GM18907 (cell line): ENCODE measurements at regions not wholly inside any gene's neighbourhood (a gene's known extent, or its start where the extent isn't known, plus 50 kb on each side); places are given as distances from the start of the nearest gene placed in this dataset.
A peak's percentile ranks its signal among the peaks of the same experiment; 100 is the strongest.
"Not testable (repeated sequence)": the region's sequence is repeated elsewhere in the genome, so short reads cannot be mapped to it uniquely, and the experiment has no call there.

Experiments
- ATAC-seq: cut with Tn5 transposase; IDR thresholded peaks from one replicate; pipeline ENCODE4 v1.9.1; 2021; ENCODE audit warnings: mild to moderate bottlenecking, moderate library complexity; ENCODE audit not compliant: unreplicated experiment

GRCh38 chrX:42832764-42833549 lies 55.0 kb upstream of the PPP1R2C start:
- no peak for ATAC-seq

GRCh38 chrX:42833550-42833940 lies 55.6 kb upstream of the PPP1R2C start:
- ATAC-seq: not testable (repeated sequence)

GRCh38 chrX:42837101-42837726 lies 59.3 kb upstream of the PPP1R2C start:
- no peak for ATAC-seq

DNA sequence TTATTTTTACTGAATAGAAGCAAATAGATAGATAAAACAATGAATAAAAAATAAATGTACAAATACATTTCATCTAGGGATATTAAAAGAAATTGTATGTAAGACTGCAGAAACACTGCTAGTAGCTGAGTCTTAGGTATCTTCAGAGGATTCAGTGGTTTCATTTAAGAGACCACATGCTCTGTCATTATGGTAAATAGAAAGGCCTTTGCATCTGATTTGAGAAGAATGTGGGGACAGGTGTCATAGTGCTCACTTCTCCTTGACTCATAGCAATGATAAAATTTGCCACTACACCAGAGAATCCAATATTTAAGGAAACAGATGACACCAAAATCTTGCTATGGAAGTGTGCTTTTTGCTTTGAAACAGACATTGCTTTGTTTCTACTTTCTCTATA lies 59.8 kb upstream of the PPP1R2C start:
- peak; percentile 75 for ATAC-seq

DNA sequence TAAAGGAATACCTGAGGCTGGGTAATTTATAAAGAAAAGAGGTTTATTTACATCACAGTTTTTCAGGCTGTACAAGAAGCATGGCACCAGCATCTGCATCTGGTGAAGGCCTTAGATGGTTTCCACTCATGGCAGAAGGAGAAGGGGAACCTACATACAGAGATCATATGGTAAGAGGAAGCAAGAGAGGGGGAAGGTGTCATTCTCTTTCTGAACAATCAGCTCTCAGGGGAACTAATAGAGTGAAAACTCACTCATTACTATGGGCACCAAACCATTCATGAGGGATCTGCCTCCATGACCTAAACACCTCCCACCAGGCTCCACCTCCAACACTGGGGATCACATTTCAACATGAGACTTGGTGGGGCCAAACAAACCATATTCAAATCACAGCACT lies 61.7 kb upstream of the PPP1R2C start:
- ATAC-seq: no peak

DNA sequence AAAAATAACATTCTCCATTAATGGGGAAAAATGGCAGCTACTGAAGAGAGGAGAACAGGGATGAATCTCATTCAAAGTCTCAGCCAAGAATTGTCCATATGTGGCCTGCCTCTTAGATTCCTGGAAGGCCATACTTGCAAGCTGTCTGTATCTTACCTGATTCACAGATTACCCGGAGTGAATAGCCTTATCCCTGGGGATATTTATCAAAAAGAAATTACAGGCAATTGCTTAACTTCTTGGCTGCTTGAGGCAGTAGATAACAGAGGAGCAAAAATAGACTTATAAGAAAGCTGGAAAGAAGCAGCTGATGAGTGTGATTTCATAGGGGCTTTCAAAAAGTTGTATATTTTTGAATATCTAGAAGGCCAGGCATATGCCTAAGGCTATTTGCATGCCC lies 68.8 kb upstream of the PPP1R2C start:
- no peak for ATAC-seq

GRCh38 chrX:42855259-42855658 lies 77.3 kb upstream of the PPP1R2C start:
- no peak for ATAC-seq

DNA sequence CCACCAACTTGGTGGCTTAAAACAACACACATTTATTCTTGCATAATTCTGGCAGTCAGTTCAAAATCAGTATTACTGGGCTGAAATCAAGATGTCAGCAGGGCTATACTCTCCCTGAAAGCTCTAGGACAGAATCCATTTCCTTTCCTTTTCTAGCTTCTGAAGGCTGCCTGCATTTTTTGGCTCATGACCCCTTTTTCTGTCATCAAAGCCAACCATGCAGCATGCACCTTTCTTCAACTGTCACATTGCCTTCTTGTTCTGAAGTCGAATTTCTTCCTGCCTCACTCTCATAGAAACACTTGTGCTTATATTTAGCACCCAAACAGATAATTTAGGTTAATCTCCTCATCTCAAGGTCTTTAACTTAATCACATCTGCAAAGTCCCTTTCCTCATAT lies 79.8 kb upstream of the PPP1R2C start:
- no peak for ATAC-seq

DNA sequence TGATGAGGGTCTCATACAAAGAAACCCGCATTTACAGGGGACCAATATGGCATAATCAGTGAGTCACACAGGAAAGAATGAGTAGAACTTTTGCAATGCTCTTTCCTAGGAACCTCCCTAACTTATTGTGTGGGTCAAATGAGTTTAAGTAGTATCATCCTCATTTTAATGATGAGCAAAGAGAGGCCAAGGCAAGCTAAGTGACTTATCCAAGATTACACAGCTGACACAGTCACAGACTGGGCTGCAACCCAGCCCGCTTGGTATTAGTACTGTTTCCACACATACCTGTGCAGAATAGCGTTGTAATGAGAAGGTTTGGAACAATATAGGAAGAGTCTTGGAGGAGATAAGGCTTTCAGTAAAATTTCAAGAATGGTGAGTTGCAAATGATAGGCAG lies 91.0 kb upstream of the PPP1R2C start:
- ATAC-seq: no peak

- ATAC-seq: peak; percentile 95
These were observed 91.9 kb upstream of the PPP1R2C start for GRCh38 chrX:42869659-42870476.

DNA sequence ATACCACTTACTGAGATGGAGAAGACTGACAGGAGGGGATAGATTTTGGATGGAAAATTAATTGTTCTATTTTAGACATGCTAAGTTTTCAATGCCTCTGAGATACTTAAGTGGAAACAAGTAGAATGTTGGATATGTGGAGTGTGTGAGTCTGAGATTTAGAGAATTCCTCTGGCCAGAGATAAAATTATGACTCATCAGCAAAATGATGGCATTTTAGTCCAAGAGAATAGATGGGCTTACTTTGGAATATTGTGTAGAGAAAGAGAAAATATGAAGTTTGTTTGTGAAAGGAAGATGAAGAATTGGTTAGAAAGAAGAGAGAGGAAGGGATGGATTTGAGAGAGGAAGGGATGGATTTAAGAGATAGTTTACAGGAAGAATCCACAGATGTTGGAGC lies 108.6 kb upstream of the PPP1R2C start:
- no peak for ATAC-seq

DNA sequence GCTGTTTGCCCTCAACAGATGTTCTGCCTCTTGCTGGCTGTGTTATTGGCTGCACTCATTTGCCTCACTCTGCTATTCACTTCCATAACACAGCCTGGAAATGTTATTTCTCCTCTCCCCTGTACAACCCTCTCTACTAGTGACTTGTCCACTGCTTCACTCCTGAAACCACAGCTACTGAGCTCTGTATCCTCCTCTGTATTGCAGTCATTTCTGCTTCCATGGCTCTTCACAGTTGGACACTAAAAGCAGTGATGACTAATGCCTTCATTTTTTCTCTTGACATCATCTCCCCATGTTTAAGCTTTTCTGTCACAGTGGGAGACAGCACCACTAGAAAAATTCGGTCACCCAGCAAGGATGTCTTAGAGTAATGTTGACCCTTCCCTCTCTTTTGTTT lies 123.0 kb upstream of the PPP1R2C start:
- no peak for ATAC-seq

GRCh38 chrX:42902513-42902912 lies 124.5 kb upstream of the PPP1R2C start:
- ATAC-seq: no peak

DNA sequence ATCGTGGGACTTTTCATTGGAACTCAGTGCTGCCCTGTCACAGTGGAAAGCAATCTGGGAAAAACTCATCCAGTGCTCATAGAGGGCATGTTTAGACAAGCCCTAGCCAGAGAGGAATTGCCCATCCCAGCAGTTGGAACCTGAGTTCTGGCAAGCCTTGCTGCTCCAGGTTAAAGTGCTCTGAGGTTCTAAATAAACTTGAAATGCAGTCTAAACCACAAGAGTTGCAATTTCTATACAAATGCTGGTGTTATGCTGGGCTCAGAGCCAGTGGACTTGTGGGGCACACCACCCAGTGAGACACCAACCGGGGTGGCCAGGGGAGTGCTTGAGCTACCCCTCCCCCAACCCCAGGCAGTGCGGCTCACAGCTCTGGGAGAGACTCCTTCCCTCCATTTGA lies 142.8 kb upstream of the PPP1R2C start:
- no peak for ATAC-seq

DNA sequence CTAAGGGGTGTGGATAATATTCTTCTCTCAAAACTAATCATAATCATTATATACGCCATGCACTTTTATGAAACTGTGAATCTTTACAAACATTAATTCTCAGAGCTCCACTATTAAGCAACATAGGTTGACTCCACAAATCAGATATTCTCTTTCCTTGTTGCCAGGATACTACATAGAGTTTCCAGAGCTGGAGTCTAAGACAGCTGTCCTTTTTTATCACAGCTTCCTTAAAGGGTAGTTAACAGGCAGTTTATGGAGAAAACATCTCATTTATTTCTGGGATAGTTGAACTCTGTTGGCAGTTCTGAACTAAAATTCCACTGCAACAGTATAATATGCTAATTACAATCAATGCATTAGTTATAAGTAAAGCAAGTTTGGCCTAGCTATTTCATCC lies 152.1 kb upstream of the PPP1R2C start:
- no peak for ATAC-seq

DNA sequence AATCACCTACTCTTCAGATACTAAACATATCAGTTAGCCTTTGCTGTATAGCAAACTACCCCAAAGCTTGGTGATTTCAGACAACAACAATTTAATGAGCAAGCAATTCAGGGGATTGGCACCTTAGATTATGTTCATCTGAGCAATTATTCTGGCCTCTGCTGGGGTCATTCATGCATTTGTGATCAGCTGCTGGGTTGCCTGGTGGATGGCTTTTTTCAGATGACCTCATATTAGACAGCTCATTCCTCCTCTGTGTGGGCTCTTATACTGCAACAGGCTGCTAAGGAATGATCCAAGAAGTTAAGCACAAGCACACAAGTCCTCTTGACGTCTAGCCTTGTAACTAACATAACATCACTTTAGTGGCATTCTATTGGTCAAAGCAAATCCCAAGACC lies 153.0 kb upstream of the PPP1R2C start:
- ATAC-seq: no peak

DNA sequence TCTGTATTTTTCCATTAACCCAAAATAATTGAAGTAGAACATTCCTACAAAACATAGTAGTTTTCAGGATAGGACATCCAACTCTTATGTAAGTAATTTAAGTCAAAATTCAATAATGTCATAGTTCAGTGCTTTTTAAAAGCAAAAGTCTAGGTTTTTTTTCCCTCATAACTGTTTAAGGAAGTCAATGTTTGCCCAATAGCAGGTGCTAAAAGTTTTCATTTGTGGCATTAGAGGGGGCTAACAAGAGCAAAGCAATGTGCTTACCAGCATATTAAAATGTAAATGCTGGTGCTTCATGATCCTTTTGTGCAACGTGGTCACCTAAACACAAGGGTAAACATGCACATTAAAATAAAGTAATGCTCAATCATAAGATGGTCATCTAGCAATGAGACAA lies 155.2 kb upstream of the PPP1R2C start:
- no peak for ATAC-seq

GRCh38 chrX:42934020-42934726 lies 156.2 kb upstream of the PPP1R2C start:
- ATAC-seq: peak; percentile 98

GRCh38 chrX:42941671-42942070 lies 163.7 kb upstream of the PPP1R2C start:
- no peak for ATAC-seq

GRCh38 chrX:42943051-42943974 lies 165.3 kb upstream of the PPP1R2C start:
- peak; percentile 88 for ATAC-seq
